Prostate gland (tissue), 2 donors: ENCODE measurements at regions not wholly inside any gene's neighbourhood (a gene's known extent, or its start where the extent isn't known, plus 50 kb on each side); places are given as distances from the start of the nearest gene placed in this dataset.
"Not testable (repeated sequence)": the region's sequence is repeated elsewhere in the genome, so short reads cannot be mapped to it uniquely, and the experiment has no call there.

ENCODE experiments used
- DNase-seq: peaks from one replicate; pipeline ENCODE4 v3.0.0-alpha.2; 2019; ENCODE audit warnings: low spot score
- H3K27ac ChIP-seq, 2 donors: fragments of 200-600 bp; sonication (generic); 2 replicates each; pipeline ENCODE4 v1.5.1; 2017 to 2019
- H3K27me3 ChIP-seq: fragments of 200-600 bp; sonication (generic); replicated peaks from 2 replicates; pipeline ENCODE4 v1.5.1; 2019; ENCODE audit not compliant: insufficient read depth
- H3K36me3 ChIP-seq, 2 donors: fragments of 200-600 bp; sonication (generic); 1 replicate in 1 of 2; 2 replicates in 1 of 2; pipeline versions ENCODE4 v1.5.1 to v1.8.1; 2017 to 2019
- H3K4me1 ChIP-seq: fragments of 200-600 bp; sonication (generic); replicated peaks from 2 replicates; pipeline ENCODE4 v1.5.1; 2019
- H3K4me3 ChIP-seq, 2 donors: fragments of 200-600 bp; sonication (generic); 2 replicates each; pipeline ENCODE4 v1.5.1; 2017 to 2019
- H3K9me3 ChIP-seq: fragments of 200-600 bp; sonication (generic); 2 replicates; pipeline ENCODE4 v1.5.1; 2017
- POLR2AphosphoS5 ChIP-seq: sonication (generic); formaldehyde crosslinking; IDR thresholded peaks from one replicate; pipeline ENCODE4 v1.6.1; 2017; ENCODE audit warnings: antibody characterized with exemption
- WGBS: methylation state at CpG from one replicate; pipeline ENCODE4 v1.1.5; 2018; 5-methylcytosine and 5-hydroxymethylcytosine counted together
- intact Hi-C: fragments of 100-400 bp; cut with DNase I; formaldehyde crosslinking; loops from one replicate; pipeline ENCODE4 v1.14.2; 2022

- H3K36me3 ChIP-seq, H3K9me3 ChIP-seq, intact Hi-C loops, H3K27me3 ChIP-seq, H3K4me1 ChIP-seq, H3K4me3 ChIP-seq: not testable (repeated sequence)
- H3K27ac ChIP-seq, result peak overlapping the region in 1 of 2 donors; percentile 56
- DNase-seq, result peak; percentile 53
- TF ChIP-seq POLR2AphosphoS5, result peak; percentile 51
- 19% methylated on average over 1 of the region's 1 CpG for WGBS
Observed at GRCh38 chr6:58117162-58117561, 799.7 kb downstream of the PRIM2 start.

DNA sequence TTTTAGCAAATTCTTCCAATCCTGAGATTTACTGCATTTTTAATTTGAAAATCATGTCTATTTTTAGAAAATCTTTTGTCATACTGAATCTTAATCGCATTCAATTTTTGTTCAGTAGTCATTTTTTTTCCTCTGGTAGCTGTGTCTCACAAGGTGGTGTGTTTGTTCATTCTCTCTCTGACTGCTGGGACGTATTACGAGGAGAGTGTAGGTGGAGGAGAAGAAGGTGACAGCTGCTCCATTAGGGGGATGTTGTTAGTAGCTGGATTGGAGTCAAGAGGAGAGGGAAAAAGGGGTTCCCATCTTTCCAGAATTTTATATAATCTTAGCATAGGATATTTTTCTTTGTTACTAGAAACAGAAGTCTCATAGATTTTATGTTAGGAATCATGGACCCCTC is 804.2 kb downstream of the PRIM2 start:
- DNase-seq, H3K4me3 ChIP-seq, H3K4me1 ChIP-seq, H3K9me3 ChIP-seq, intact Hi-C loops, H3K27ac ChIP-seq, H3K27me3 ChIP-seq, H3K36me3 ChIP-seq: not testable (repeated sequence)
- WGBS, result 88% methylated on average over 3 of the region's 3 CpGs

DNA sequence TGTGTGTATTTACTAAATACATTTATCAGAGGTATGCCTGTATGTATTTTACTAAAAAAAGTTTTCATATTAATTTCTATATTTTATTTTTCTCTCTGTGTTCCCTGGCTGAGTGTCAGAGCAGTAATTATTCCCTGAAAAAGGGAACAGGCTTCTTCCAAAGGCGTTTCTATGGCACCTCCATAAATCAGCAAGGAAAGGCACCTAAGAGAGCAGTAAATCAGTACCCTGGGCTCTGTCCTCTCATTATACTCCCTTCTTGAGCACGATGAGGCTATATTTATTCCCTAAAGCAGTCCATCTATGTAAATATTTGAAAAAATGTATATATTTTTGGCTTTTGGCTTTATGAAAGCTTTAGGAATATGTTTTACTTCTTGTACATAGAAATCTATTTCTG is 806.3 kb downstream of the PRIM2 start:
- not testable (repeated sequence) for H3K27ac ChIP-seq, DNase-seq

GRCh38 chr6:58128549-58128948 is 811.1 kb downstream of the PRIM2 start:
- H3K27me3 ChIP-seq, H3K4me1 ChIP-seq, DNase-seq, H3K36me3 ChIP-seq, H3K4me3 ChIP-seq, intact Hi-C loops, H3K27ac ChIP-seq, H3K9me3 ChIP-seq: not testable (repeated sequence)
- WGBS, result 45% methylated on average over 2 of the region's 2 CpGs

More for the DNA sequence above, 806.3 kb downstream of the PRIM2 start:
- H3K27me3 ChIP-seq, intact Hi-C loops, H3K4me1 ChIP-seq, H3K9me3 ChIP-seq, H3K36me3 ChIP-seq, H3K4me3 ChIP-seq: not testable (repeated sequence)
- 8% methylated on average over 2 of the region's 2 CpGs for WGBS

GRCh38 chr6:58129098-58129497 is 811.7 kb downstream of the PRIM2 start:
- DNase-seq, H3K9me3 ChIP-seq, H3K36me3 ChIP-seq, H3K27me3 ChIP-seq, H3K27ac ChIP-seq, intact Hi-C loops, H3K4me3 ChIP-seq, H3K4me1 ChIP-seq: not testable (repeated sequence)
- 0% methylated on average over 1 of the region's 1 CpG for WGBS

DNA sequence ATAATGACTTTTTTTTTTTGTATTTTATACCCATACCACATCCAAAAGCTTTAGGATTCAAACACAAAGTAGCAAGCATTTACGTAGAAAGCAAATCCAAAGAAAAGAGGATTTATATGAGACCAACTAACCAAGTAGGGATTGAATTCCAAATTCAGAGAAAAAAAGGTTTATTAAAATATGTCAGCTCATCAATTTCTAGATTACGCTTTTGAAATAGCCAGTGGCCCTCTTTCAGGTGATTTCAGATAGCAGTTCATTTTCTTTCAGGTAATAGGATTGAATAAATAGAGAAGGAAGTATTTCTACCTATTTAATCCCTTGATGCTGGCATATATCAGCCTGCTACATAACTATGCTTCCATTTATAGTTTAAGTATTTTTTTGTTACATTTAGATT is 822.3 kb downstream of the PRIM2 start:
- intact Hi-C loops, DNase-seq, H3K4me1 ChIP-seq, H3K27ac ChIP-seq, H3K4me3 ChIP-seq, H3K27me3 ChIP-seq, H3K9me3 ChIP-seq, H3K36me3 ChIP-seq: not testable (repeated sequence)
- WGBS, result 94% methylated on average over 2 of the region's 2 CpGs

- H3K4me3 ChIP-seq, H3K4me1 ChIP-seq, H3K27ac ChIP-seq, H3K36me3 ChIP-seq, H3K9me3 ChIP-seq, intact Hi-C loops, DNase-seq, H3K27me3 ChIP-seq: not testable (repeated sequence)
- 96% methylated on average over 1 of the region's 1 CpG for WGBS
Observed at GRCh38 chr6:58171025-58171424, 853.6 kb downstream of the PRIM2 start.

DNA sequence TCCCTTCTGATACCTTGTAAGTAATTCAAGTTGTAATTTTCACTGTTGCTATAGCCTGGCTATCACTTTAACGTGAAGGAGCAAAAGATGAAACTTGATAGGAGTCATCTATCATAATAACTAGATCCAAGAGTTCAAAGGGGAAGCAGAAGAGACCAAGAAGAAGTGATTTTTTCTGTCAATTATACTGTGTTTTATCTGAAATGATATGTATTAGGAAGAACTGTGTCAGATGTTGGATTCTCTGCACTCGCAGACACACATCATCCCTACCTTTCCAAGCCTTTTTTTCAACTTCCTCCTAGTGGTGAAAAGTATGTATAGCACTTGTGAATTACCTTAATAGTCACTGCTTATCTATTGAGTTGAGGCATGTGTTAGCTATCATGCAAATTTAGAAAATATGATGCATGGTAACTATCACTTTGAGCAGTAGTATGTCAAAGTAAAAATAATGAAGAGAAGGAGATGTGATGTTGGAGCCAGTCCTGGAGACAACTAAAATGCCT is 864.2 kb downstream of the PRIM2 start:
- intact Hi-C loops, H3K4me3 ChIP-seq, H3K27me3 ChIP-seq, H3K9me3 ChIP-seq, H3K27ac ChIP-seq, H3K36me3 ChIP-seq, H3K4me1 ChIP-seq, DNase-seq: not testable (repeated sequence)
- 55% methylated on average over 2 of the region's 2 CpGs for WGBS

GRCh38 chr6:58185300-58185699 is 867.9 kb downstream of the PRIM2 start:
- not testable (repeated sequence) for H3K4me3 ChIP-seq

DNA sequence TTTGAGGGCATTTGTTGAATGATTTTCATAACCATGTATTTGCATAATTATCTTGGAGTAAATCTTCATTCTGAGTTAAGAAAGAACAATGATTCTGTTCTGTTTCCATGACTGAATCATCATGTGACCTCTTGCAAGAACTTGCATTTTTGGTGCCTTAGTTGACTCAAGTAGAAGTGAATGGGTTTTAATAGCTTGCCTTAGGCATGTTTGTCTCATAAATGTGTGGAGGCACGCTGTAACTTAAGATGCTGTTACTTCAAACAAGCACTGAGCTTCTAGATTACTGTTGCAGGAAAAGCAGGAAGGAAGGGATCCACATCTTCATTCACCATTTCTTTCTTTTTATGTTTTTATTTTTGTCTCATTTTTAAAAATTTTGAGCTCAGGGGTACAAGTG is 875.8 kb downstream of the PRIM2 start:
- H3K4me1 ChIP-seq, H3K27ac ChIP-seq, H3K4me3 ChIP-seq, intact Hi-C loops, H3K9me3 ChIP-seq, H3K27me3 ChIP-seq, H3K36me3 ChIP-seq: not testable (repeated sequence)
- peak; percentile 22 for DNase-seq
- WGBS, result 23% methylated on average over 1 of the region's 1 CpG

More at GRCh38 chr6:58185300-58185699, 867.9 kb downstream of the PRIM2 start:
- H3K27me3 ChIP-seq, H3K9me3 ChIP-seq, H3K27ac ChIP-seq, H3K4me1 ChIP-seq, DNase-seq, H3K36me3 ChIP-seq, intact Hi-C loops: not testable (repeated sequence)
- WGBS, result 89% methylated on average over 4 of the region's 4 CpGs
